ENCODE measurements at regions not wholly inside any gene's neighbourhood (a gene's known extent, or its start where the extent isn't known, plus 50 kb on each side); places are given as distances from the start of the nearest gene placed in this dataset.

DNA sequence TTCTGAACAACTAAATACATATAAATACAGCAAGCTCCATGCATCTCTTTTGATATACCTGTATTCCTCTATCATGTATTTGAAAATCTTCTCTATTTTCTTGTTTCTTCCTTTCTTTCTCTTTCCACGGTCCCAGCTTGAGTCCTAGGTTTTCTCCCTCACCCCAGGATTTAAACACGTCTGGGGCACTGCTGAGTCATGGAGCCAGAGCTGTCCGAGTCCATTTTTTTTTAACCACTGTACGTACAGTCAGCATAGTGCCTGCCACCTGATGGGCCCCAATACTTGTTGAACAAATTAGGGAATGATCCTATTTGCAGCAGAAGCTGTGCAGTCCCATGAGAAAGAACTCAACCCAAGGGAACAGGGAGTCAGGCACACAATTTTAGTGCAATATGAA is 158.1 kb downstream of the ATP23 start:
- TF ChIP-seq, protein P1, sequence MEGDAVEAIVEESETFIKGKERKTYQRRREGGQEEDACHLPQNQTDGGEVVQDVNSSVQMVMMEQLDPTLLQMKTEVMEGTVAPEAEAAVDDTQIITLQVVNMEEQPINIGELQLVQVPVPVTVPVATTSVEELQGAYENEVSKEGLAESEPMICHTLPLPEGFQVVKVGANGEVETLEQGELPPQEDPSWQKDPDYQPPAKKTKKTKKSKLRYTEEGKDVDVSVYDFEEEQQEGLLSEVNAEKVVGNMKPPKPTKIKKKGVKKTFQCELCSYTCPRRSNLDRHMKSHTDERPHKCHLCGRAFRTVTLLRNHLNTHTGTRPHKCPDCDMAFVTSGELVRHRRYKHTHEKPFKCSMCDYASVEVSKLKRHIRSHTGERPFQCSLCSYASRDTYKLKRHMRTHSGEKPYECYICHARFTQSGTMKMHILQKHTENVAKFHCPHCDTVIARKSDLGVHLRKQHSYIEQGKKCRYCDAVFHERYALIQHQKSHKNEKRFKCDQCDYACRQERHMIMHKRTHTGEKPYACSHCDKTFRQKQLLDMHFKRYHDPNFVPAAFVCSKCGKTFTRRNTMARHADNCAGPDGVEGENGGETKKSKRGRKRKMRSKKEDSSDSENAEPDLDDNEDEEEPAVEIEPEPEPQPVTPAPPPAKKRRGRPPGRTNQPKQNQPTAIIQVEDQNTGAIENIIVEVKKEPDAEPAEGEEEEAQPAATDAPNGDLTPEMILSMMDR (IDR thresholded peaks at IDR 0.05): no peak
- no peak for TF ChIP-seq POLR2A (IDR thresholded peaks at IDR 0.05)

Data from esophagus squamous epithelium (tissue), 4 donors.